GM10248 (cell line): ENCODE measurements at regions not wholly inside any gene's neighbourhood (a gene's known extent, or its start where the extent isn't known, plus 50 kb on each side); places are given as distances from the start of the nearest gene placed in this dataset.

ENCODE experiments used
- CTCF ChIA-PET: fragments of 300-600 bp; sonication (Branson Sonifier 250); formaldehyde crosslinking; extraction: SDS; loops from one replicate; lab custom pipeline; 2021; ENCODE audit warnings: antibody characterized with exemption; lab: Yijun Ruan, JAX
- POLR2A ChIA-PET: fragments of 350-650 bp; sonication (Branson Sonifier 250); formaldehyde crosslinking; extraction: SDS; loops from one replicate; lab custom pipeline; 2020; ENCODE audit warnings: antibody characterized with exemption; lab: Yijun Ruan, JAX
- DNase-seq: peaks from one replicate; pipeline ENCODE4 v3.0.0; 2012; ENCODE audit errors: extremely low spot score
- CTCF ChIP-seq: IDR thresholded peaks from 2 replicates; pipeline ENCODE4 v1.5.1; 2012; ENCODE audit warnings: mild to moderate bottlenecking, low read depth; ENCODE audit errors: extremely low read depth, missing control alignments, control extremely low read depth

DNA sequence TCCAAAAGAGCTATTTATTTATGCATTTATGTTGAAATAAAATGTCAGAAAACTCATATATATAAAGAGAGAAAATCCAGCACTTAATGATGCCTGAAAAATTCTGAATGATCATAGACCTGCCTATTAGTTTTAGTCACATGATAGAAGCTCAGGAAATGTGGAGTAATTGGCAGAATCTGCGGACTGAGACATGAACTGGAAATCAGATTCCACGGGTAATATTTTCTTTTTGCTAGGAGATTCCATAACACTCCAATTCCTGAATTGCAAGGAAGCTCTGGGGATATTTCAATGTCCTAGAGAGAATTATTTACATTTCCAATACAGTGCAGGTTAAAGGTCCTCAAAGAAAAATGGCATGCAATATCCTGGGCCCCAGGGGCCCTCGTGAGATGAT is 778.8 kb downstream of the SEMA5A start:
- CTCF ChIA-PET, result interaction anchor here (1.3 kb wide), 1 partner anchor 10 kb away, joined by 3 read pairs; no protein-coding TSS in a partner anchor
- DNase-seq, result no peak
- TF ChIP-seq CTCF, result no peak
- POLR2A ChIA-PET, result no interaction called here

- POLR2A ChIA-PET, result no interaction called here
- DNase-seq, result no peak
- CTCF ChIA-PET, result interaction anchor here (1.3 kb wide), 1 partner anchor 9 kb away, joined by 3 read pairs; no protein-coding TSS in a partner anchor
- no peak for TF ChIP-seq CTCF
Measured at GRCh38 chr5:8767746-8768145, 778.1 kb downstream of the SEMA5A start.

DNA sequence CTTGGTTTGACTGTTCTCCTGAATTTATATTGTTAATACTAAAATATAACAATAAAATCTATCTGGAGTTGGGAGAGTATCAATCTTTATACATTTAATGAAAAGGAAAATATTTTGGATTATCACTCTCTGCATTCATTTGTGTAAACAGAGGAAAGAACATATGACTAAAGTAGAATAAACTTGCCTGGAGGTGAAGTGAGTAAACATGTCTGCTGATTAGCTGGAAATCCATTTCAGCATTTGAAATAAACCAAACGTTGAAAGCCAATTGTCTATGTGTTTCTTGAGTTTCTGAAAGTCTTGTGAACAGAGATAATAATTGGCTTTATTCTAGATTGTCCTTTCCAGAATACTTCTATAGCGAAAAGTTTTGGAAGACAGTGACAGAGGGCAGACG is 776.2 kb downstream of the SEMA5A start:
- ChIA-PET CTCF (no interaction called here), POLR2A (no interaction called here)
- DNase-seq, result no peak
- TF ChIP-seq CTCF, result no peak

GRCh38 chr5:8770431-8770830 is 775.4 kb downstream of the SEMA5A start:
- POLR2A ChIA-PET, result no interaction called here
- no peak for TF ChIP-seq CTCF
- DNase-seq, result no peak
- CTCF ChIA-PET, result interaction anchor here (1.3 kb wide), 1 partner anchor 10 kb away, joined by 4 read pairs; no protein-coding TSS in a partner anchor

GRCh38 chr5:8773046-8773615 is 772.7 kb downstream of the SEMA5A start:
- ChIA-PET POLR2A (no interaction called here), CTCF (interaction anchor here (1.0 to 2.0 kb wide), 2 partner anchors 13 to 24 kb away, joined by 3 to 6 read pairs; no protein-coding TSS in a partner anchor)
- no peak for DNase-seq
- no peak for TF ChIP-seq CTCF

GRCh38 chr5:8784692-8785091 is 761.2 kb downstream of the SEMA5A start:
- POLR2A ChIA-PET, result no interaction called here
- TF ChIP-seq CTCF, result no peak
- DNase-seq, result no peak
- CTCF ChIA-PET, result no interaction called here
